ENCODE measurements at regions not wholly inside any gene's neighbourhood (a gene's known extent, or its start where the extent isn't known, plus 50 kb on each side); places are given as distances from the start of the nearest gene placed in this dataset.
"Not testable (repeated sequence)": the region's sequence is repeated elsewhere in the genome, so short reads cannot be mapped to it uniquely, and the experiment has no call there.

- no peak for DNase-seq
Measured at GRCh38 chr3:144549166-144549565, 577.5 kb downstream of the DIPK2A start.

GRCh38 chr3:144552346-144553057 is 580.9 kb downstream of the DIPK2A start:
- no peak for DNase-seq

- DNase-seq: no peak
Measured at GRCh38 chr3:144553301-144553700, 581.7 kb downstream of the DIPK2A start.

- no peak for DNase-seq
Measured at GRCh38 chr3:144554889-144555288, 583.3 kb downstream of the DIPK2A start.

- DNase-seq: peak; percentile 1
Measured at GRCh38 chr3:144556392-144556791, 584.8 kb downstream of the DIPK2A start.

- DNase-seq: no peak
Measured at GRCh38 chr3:144557515-144557914, 585.9 kb downstream of the DIPK2A start.

GRCh38 chr3:144564011-144564410 is 592.4 kb downstream of the DIPK2A start:
- no peak for DNase-seq

- no peak for DNase-seq
Measured at GRCh38 chr3:144566320-144566719, 594.7 kb downstream of the DIPK2A start.

GRCh38 chr3:144569651-144570050 is 598.0 kb downstream of the DIPK2A start:
- no peak for DNase-seq

- no peak for DNase-seq
Measured at GRCh38 chr3:144583871-144584270, 612.2 kb downstream of the DIPK2A start.

- no peak for DNase-seq
Measured at GRCh38 chr3:144585408-144585807, 613.8 kb downstream of the DIPK2A start.

GRCh38 chr3:144585953-144586352 is 614.3 kb downstream of the DIPK2A start:
- DNase-seq: no peak

- DNase-seq: no peak
Measured at GRCh38 chr3:144586382-144586781, 614.8 kb downstream of the DIPK2A start.

GRCh38 chr3:144590854-144591253 is 619.2 kb downstream of the DIPK2A start:
- no peak for DNase-seq

GRCh38 chr3:144593881-144594280 is 622.3 kb downstream of the DIPK2A start:
- no peak for DNase-seq

GRCh38 chr3:144620236-144620635 is 648.6 kb downstream of the DIPK2A start:
- not testable (repeated sequence) for DNase-seq

- no peak for DNase-seq
Measured at GRCh38 chr3:144622845-144623244, 651.2 kb downstream of the DIPK2A start.

- DNase-seq: no peak
Measured at GRCh38 chr3:144624656-144625055, 653.0 kb downstream of the DIPK2A start.

- DNase-seq: no peak
Measured at GRCh38 chr3:144626835-144627234, 655.2 kb downstream of the DIPK2A start.

GRCh38 chr3:144629381-144629780 is 657.8 kb downstream of the DIPK2A start:
- no peak for DNase-seq

GRCh38 chr3:144636833-144637232 is 665.2 kb downstream of the DIPK2A start:
- no peak for DNase-seq

- no peak for DNase-seq
Measured at GRCh38 chr3:144638009-144638408, 666.4 kb downstream of the DIPK2A start.

GRCh38 chr3:144643771-144644198 is 672.2 kb downstream of the DIPK2A start:
- DNase-seq: no peak

- DNase-seq: no peak
Measured at GRCh38 chr3:144645300-144645699, 673.7 kb downstream of the DIPK2A start.

- DNase-seq: no peak
Measured at GRCh38 chr3:144650380-144650779, 678.8 kb downstream of the DIPK2A start.

Data from activated CD4-positive, alpha-beta T cell treated with anti-CD3 and anti-CD28 coated beads, Interleukin-2, Interleukin-6, amounts not matched to agents 100 ng/mL and 50 ng/mL, durations not matched to agents 16 hours and 8 hours (primary cell).